ENCODE measurements at regions not wholly inside any gene's neighbourhood (a gene's known extent, or its start where the extent isn't known, plus 50 kb on each side); places are given as distances from the start of the nearest gene placed in this dataset.

DNA sequence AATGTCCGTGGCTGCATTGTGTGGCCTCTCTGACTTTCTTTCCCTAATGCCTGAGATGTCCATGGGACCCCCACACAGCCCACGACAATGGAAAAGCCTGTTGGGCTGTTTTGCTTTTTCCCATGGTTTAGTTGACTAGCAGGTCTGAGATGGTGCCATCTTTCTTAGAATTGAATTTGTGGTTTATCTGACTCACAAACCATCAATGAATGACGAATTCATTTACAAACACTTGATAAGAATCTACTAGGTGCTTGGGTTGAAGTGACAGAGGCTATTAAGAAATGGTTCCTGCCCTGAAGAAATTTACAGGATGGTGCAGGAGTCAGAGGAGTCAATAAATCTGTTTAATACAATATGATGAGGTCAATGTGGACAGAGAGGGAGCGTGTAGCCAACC lies 75.4 kb downstream of the OTUD1 start:
- H2AFZ ChIP-seq (ENCODE audit: low read depth, low read length): no peak overlapping the region
- CTCF ChIA-PET: no interaction called here
- H3K36me3 ChIP-seq (ENCODE audit: control insufficient read depth in 2 of 2, extremely low read depth in 1 of 2, insufficient read depth in 2 of 2, low read length in 2 of 2): no peaks in the 10 kb centered on the region
- no peak overlapping the region for H3K4me3 ChIP-seq (replicated peaks in 1 of 3; ENCODE audit: insufficient read depth in 1 of 3, low read depth in 1 of 3, low read length in 3 of 3)
- no peak overlapping the region for H3K27ac ChIP-seq (ENCODE audit: insufficient read depth, low read depth, low read length)
- no peaks in the 10 kb centered on the region for H4K20me1 ChIP-seq (replicated peaks; ENCODE audit: control insufficient read depth, extremely low read depth, insufficient read depth, low read length)
- no peaks in the 10 kb centered on the region for H3K9me1 ChIP-seq (replicated peaks; ENCODE audit: control insufficient read depth, extremely low read depth, insufficient read depth, low read length)
- no peak overlapping the region for H3K9ac ChIP-seq (replicated peaks; ENCODE audit: extremely low read depth, insufficient read depth, low read length)
- no peak for DNase-seq (ENCODE audit: low read depth, low spot score)
- FAIRE-seq: no peak
- dilution Hi-C loops (cut with MboI; ENCODE audit: extremely low pct_ligation_motif_present, low sequenced_read_pairs): no loop called here
- no peaks in the 10 kb centered on the region for H3K4me1 ChIP-seq (ENCODE audit: control insufficient read depth, extremely low read depth, insufficient read depth, low read length)
- intact Hi-C loops (cut with micrococcal nuclease): no loop called here
- POLR2A ChIA-PET: no interaction called here
- H3K27me3 ChIP-seq (ENCODE audit: control insufficient read depth in 2 of 2, insufficient read depth in 2 of 2, low read length in 2 of 2): no peaks in the 10 kb centered on the region
- no peaks in the 10 kb centered on the region for H3K79me2 ChIP-seq (ENCODE audit: control insufficient read depth, insufficient read depth, low read length)
- no peaks in the 10 kb centered on the region for H3K9me3 ChIP-seq (replicated peaks; ENCODE audit: control insufficient read depth, insufficient read depth, low read length)
- TF ChIP-seq, protein P1, sequence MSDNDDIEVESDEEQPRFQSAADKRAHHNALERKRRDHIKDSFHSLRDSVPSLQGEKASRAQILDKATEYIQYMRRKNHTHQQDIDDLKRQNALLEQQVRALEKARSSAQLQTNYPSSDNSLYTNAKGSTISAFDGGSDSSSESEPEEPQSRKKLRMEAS (IDR thresholded peaks at IDR 0.05; ENCODE audit: insufficient read depth, insufficient read length): no peak
- TF ChIP-seq EZH2 (IDR thresholded peaks at IDR 0.05; ENCODE audit: borderline replicate concordance, low read depth, low read length, severe bottlenecking) (no peak), MYC (IDR thresholded peaks at IDR 0.05; ENCODE audit: low read depth, low read length) (no peak), POLR2A (IDR thresholded peaks at IDR 0.05; ENCODE audit: low read depth, low read length) (no peak)
- TF ChIP-seq, protein P2, sequence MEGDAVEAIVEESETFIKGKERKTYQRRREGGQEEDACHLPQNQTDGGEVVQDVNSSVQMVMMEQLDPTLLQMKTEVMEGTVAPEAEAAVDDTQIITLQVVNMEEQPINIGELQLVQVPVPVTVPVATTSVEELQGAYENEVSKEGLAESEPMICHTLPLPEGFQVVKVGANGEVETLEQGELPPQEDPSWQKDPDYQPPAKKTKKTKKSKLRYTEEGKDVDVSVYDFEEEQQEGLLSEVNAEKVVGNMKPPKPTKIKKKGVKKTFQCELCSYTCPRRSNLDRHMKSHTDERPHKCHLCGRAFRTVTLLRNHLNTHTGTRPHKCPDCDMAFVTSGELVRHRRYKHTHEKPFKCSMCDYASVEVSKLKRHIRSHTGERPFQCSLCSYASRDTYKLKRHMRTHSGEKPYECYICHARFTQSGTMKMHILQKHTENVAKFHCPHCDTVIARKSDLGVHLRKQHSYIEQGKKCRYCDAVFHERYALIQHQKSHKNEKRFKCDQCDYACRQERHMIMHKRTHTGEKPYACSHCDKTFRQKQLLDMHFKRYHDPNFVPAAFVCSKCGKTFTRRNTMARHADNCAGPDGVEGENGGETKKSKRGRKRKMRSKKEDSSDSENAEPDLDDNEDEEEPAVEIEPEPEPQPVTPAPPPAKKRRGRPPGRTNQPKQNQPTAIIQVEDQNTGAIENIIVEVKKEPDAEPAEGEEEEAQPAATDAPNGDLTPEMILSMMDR (IDR thresholded peaks at IDR 0.05; ENCODE audit: extremely low read depth in 1 of 2, insufficient read depth in 1 of 2, low read depth in 1 of 2, low read length in 2 of 2): no peak
- H3K4me2 ChIP-seq (ENCODE audit: insufficient read depth, low read length): no peak overlapping the region
- BruUV-seq (replicated peaks): no TSS peak

DNA sequence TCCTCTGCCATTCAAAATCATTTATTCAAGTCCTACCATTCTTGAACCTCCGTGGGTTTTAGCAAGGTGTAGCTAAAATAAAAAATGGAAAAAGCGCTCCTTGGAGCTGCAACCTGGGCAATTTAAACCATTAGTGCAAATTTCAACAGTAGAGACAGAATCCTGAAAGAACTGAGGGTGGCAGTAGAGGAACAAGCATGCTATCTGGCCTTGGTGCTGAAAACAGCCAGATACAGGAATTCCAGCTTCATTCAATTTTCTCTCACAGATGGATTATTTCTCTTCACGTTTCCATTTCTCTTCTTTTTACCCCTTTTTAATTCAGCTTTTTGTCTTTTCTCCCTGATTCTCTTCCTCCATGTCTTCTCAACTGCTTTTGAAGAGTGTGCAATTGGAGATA lies 77.7 kb downstream of the OTUD1 start:
- H3K27me3 ChIP-seq (ENCODE audit: control insufficient read depth in 2 of 2, insufficient read depth in 2 of 2, low read length in 2 of 2): no peaks in the 10 kb centered on the region
- intact Hi-C loops (cut with micrococcal nuclease) (no loop called here), dilution Hi-C loops (cut with MboI; ENCODE audit: extremely low pct_ligation_motif_present, low sequenced_read_pairs) (no loop called here)
- no peaks in the 10 kb centered on the region for H3K4me1 ChIP-seq (ENCODE audit: control insufficient read depth, extremely low read depth, insufficient read depth, low read length)
- BruUV-seq (replicated peaks): no TSS peak
- no peaks in the 10 kb centered on the region for H3K9me3 ChIP-seq (replicated peaks; ENCODE audit: control insufficient read depth, insufficient read depth, low read length)
- no peak overlapping the region for H3K27ac ChIP-seq (ENCODE audit: insufficient read depth, low read depth, low read length)
- no peaks in the 10 kb centered on the region for H3K36me3 ChIP-seq (ENCODE audit: control insufficient read depth in 2 of 2, extremely low read depth in 1 of 2, insufficient read depth in 2 of 2, low read length in 2 of 2)
- DNase-seq (ENCODE audit: low read depth, low spot score) (no peak), FAIRE-seq (no peak)
- no peak for TF ChIP-seq JUN (IDR thresholded peaks at IDR 0.05; ENCODE audit: borderline replicate concordance, insufficient read depth, insufficient read length, low read depth)
- no peak for TF ChIP-seq POLR2AphosphoS5 (IDR thresholded peaks at IDR 0.05; ENCODE audit: insufficient read depth, low read depth, low read length)
- no peak for TF ChIP-seq GATA2 (IDR thresholded peaks at IDR 0.05; ENCODE audit: insufficient read depth, insufficient read length, low read depth, low read length)
- TF ChIP-seq EZH2 (IDR thresholded peaks at IDR 0.05; ENCODE audit: borderline replicate concordance, low read depth, low read length, severe bottlenecking): no peak
- TF ChIP-seq POLR2A (IDR thresholded peaks at IDR 0.05; ENCODE audit: low read depth, low read length): no peak
- no peaks in the 10 kb centered on the region for H3K79me2 ChIP-seq (ENCODE audit: control insufficient read depth, insufficient read depth, low read length)
- H2AFZ ChIP-seq (ENCODE audit: low read depth, low read length): no peak overlapping the region
- H3K9me1 ChIP-seq (replicated peaks; ENCODE audit: control insufficient read depth, extremely low read depth, insufficient read depth, low read length): no peaks in the 10 kb centered on the region
- CTCF ChIA-PET: no interaction called here
- POLR2A ChIA-PET: no interaction called here
- no peak overlapping the region for H3K9ac ChIP-seq (replicated peaks; ENCODE audit: extremely low read depth, insufficient read depth, low read length)
- no peaks in the 10 kb centered on the region for H4K20me1 ChIP-seq (replicated peaks; ENCODE audit: control insufficient read depth, extremely low read depth, insufficient read depth, low read length)
- H3K4me3 ChIP-seq (replicated peaks in 1 of 3; ENCODE audit: insufficient read depth in 1 of 3, low read depth in 1 of 3, low read length in 3 of 3): no peak overlapping the region
- H3K4me2 ChIP-seq (ENCODE audit: insufficient read depth, low read length): no peak overlapping the region
